A673 (cell line): ENCODE measurements at regions not wholly inside any gene's neighbourhood (a gene's known extent, or its start where the extent isn't known, plus 50 kb on each side); places are given as distances from the start of the nearest gene placed in this dataset.

ENCODE experiments used
- EZH2 ChIP-seq: fragments of 200-600 bp; sonication (generic); IDR thresholded peaks from 2 replicates; pipeline ENCODE4 v1.6.1; 2017; ENCODE audit warnings: borderline replicate concordance, low read depth, mild to moderate bottlenecking, mixed read lengths, antibody characterized with exemption, low read length; ENCODE audit not compliant: poor library complexity, severe bottlenecking
- TF ChIP-seq, protein P1 (sequence below): fragments of 300-800, 200-600 bp; sonication (generic); conservative IDR thresholded peaks from 2 replicates; pipeline ENCODE4 v1.5.1; 2017; ENCODE audit warnings: low read depth, mild to moderate bottlenecking, antibody characterized with exemption, low read length, moderate library complexity, mixed read lengths

DNA sequence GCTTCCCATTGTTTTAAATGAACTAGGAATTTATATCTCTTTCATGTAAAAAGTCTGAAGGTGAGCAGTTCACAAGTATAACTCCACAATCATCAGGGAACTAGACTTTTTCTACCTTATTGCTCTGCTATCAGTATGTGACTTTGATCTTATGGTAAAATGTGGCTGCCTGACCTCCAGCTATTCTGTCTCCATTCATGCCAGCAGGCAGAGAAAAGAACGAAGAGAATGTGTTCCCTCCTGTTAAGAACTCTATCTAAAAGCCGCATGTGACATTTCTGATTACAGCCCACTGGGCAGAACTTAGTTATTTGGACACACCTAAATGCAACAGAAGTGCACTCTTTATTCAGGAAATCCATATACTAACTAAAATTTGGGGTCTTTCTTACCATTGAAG is 102.8 kb upstream of the MBL2 start:
- TF ChIP-seq, protein P1, sequence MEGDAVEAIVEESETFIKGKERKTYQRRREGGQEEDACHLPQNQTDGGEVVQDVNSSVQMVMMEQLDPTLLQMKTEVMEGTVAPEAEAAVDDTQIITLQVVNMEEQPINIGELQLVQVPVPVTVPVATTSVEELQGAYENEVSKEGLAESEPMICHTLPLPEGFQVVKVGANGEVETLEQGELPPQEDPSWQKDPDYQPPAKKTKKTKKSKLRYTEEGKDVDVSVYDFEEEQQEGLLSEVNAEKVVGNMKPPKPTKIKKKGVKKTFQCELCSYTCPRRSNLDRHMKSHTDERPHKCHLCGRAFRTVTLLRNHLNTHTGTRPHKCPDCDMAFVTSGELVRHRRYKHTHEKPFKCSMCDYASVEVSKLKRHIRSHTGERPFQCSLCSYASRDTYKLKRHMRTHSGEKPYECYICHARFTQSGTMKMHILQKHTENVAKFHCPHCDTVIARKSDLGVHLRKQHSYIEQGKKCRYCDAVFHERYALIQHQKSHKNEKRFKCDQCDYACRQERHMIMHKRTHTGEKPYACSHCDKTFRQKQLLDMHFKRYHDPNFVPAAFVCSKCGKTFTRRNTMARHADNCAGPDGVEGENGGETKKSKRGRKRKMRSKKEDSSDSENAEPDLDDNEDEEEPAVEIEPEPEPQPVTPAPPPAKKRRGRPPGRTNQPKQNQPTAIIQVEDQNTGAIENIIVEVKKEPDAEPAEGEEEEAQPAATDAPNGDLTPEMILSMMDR = no peak
- no peak for TF ChIP-seq EZH2
